HCEC 1CT (cell line): ENCODE measurements at regions not wholly inside any gene's neighbourhood (a gene's known extent, or its start where the extent isn't known, plus 50 kb on each side); places are given as distances from the start of the nearest gene placed in this dataset.
"Not testable (repeated sequence)": the region's sequence is repeated elsewhere in the genome, so short reads cannot be mapped to it uniquely, and the experiment has no call there.

ENCODE experiments used
- DNase-seq: peaks from one replicate; pipeline ENCODE4 v3.0.0-alpha.2; 2017

DNA sequence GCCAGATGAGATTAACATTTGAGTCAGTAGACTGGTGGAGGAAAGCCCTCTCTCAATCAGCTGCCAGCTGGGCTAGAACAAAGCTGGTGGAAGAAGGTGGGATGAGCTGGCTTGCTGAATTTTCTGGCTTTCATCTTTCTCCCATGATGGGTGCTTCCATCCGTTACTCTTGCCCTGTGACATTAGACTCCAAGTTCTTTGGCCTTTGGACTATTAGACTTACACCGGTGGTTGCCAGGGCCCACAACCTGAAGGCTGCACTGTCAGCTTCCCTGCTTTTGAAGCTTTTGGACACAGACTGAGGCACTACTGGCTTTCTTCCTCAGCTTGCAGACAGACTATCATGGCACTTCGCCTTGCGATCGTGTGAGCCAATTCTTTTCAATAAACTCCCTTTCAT, 642.7 kb downstream of the TAF11L14 start:
- DNase-seq: no peak

DNA sequence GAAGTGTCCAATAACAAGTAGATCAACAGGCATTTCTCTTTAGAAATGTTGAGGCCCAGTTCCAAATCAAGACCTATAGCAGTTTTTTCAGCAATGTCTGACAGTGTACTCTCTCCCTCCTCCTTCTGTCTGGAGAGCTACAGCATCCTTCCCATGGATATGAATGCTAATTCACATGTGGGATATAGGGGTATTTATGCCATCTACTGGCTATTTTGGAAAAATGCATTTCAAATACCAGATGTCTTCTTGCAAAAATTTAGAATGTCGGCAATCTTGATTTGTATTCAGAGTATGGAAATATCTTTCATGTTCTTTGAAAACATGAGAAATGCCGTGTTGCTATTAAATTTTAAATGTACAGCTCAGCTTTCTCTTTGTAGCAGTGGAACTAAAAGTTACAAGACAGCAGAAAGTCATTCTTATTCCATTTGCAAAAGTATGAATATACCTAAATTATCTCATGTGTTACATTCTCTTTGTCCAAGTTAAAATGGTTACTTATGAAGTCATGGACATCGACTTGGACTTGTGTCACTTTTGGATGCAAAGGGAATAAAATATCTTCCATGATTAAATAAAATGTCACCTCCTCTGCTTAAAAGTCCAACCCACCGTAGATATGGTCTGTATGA, 647.8 kb downstream of the TAF11L14 start:
- peak; percentile 49 for DNase-seq

DNA sequence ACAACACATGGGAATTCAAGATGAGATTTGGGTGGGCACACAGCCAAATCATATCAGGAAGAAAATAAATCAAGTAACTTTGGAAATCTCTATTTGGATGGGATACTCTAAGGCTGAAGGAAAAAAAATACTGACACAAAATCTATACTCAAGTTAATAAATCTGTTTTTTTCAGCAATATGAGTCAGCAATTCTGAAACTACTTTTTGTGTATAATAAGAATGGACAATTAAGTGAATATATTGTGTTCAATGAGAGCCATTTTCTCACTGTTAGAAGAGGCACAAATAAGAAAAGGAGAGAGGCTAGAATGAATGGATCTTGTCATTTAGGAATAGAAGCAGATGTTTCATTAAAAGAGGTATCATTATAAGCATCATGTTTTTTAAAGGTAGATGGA, 651.0 kb downstream of the TAF11L14 start:
- no peak for DNase-seq

DNA sequence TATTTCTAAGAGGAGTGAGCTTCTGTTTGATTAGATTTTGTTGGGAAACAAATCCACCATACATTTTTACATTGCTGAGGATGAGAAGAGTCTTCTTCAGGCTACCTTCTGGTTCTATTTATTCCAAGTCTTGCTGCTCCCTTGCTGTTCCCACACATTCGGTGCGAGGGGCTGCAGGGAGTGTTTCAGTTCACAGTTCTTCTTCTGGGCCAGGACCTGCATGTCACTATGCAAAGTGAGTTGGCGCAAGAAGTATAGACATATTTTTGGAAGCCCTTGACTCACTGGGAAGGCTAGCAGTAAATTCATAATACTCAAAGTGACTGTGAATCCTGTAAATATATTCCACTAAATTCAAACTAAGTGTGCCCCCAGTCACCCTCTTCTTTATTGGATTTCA, 657.9 kb downstream of the TAF11L14 start:
- DNase-seq: no peak

DNA sequence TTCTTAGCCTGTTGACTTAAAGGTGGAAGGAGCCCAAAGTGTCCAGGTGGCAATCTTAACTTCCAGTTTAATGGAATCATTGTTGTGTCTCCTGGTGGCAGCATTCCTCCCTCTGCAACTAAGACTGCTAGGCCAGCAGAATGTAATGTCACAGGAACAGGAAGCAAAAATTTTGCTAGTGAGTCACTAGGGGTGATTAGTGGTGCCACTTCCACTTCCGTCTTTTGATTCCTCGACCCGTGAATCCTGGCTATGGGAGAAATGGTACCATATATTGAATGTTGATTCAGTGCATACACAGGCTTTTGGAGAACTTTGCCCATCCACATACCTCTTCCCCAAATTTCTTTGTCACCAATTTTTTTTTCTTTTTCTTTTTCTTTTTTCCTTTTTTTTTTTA, 661.4 kb downstream of the TAF11L14 start:
- not testable (repeated sequence) for DNase-seq

DNA sequence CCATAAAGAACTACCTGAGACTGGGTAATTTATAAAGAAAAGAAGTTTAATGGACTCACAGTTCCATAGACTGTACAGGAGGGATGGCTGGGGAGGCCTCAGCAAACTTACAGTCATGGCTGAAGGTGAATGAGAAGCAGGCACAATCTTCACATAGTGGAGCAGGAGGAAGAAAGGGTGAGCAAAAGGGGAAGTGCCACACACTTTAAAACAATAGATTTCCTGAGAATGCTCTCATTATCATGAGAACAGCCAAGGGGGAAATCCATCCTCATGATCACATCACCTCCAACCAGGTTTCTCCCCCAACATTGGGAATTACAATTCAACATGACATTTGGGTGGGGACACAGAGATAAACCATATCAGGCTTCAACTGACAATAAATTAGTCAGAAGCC, 664.9 kb downstream of the TAF11L14 start:
- DNase-seq: no peak

DNA sequence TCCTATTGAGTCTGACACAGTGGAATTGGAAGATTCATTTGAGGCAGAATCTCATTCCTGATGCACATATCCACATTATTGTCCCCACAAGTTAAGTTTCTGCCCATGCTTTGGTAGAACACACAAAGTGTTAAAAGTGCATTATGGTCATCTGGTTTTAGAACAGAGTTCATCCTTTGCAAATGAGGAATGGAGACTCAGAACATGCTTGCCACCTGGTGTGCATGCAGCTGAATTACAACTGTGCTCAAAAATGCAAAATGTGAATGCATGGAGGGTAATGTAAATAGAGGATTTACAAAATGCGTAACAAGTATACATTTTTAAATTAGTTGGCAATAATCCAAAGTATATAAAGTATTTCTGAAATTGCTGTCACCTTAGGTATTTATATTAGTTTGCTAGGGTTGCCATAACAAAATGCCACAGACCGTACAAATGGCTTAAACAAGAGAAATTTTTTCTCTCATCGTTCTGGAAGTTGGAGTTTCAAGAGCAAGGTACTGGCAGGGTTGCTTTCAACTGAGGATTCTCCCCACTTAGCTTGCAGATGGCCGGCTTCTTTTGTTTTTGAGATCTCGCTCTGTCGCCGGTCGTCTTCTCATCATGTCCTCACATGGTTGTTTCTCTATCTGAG, 671.1 kb downstream of the TAF11L14 start:
- peak; percentile 31 for DNase-seq

DNA sequence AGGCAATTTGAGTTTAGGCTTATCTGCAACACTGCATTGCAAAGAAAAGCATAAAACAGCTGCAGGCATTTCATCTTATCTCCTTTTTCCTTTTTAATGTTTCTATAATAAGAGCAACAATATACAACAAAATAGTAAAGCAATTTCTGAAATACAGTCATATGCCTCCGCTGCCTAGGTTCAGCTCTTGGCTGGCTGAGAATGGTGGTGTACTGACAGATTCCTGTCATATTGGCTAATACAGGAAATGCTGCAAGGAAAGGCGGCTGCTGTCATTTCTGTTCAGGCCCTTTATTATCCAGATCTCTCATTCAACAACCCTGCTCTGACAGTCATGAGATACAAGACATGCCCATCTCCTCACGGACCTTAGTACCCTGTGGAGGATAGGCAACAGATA, 677.0 kb downstream of the TAF11L14 start:
- DNase-seq: no peak

DNA sequence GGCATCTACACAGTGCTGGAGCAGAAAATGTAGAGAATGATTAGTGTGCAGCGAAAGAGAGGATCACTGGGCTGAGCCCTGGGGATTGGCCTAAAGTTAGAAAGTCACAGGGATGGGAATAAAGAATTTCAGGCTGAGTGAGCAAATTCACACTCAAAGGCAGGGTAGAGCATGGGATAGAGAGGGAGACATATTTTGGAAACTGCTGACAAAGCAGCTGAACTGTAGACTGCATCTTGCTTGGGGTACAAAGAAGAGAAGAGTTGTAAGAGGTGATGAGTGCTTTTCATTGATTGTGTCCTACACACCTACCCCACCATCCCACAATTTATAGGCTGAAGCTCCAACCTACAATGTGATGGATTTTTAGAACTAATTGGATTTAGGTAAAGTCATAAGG, 677.8 kb downstream of the TAF11L14 start:
- DNase-seq: no peak

DNA sequence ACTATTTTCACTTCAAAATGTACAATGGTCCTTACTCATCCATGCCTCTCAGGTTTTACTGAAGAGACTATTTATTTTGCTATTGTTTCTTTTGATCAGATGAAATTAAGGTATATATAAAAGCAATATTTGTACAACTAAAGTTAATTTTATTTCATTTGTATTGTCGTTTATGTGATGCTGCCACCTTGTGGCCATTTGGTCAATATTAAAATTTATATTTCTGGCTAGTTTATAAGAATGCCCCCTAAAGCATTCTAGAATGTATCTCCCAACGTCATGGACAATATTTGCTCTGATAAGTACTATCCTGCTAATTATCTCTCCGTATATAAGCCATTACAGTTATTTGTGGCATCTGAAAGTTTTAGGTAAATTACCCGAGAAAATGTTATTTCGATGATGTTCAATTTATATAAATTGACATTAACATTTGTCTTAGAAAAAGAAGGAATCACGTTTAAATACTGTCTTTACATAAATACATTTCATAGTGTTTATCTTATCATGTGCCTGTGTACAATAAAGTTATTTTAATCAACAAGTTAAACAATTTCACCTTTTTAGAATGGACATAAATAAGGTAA, 680.0 kb downstream of the TAF11L14 start:
- DNase-seq: peak; percentile 2

DNA sequence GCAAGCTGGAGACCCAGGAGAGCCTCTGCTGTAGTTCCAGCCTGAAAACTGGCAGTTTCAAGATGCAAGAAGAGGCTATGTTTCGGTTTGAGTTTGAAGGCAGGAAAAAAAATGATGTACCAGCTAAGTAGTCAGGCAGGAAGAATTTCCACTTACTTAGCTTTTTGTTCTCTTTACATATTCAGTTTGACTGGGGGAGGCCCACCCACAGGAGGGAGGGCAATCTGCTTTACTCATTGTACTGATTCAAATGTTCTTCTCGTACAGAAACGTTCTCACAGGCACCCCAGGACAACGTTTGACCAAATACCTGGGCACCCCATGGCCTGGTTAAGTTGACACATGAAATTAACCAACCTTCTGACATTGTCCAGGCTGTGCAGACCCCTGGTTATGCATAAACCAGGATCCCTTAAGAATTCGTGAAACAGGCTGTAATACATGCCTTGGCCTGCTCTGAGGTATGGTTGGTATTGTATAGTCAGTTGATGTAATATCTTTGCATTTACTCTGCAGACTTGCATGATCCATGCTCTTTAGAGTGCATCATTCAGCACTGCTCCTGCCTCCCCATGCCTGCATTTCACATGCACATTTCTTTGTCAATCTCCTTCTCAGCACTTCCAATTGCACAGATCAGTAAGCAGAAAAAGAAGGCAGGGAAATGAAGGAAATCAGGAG, 687.1 kb downstream of the TAF11L14 start:
- no peak for DNase-seq

DNA sequence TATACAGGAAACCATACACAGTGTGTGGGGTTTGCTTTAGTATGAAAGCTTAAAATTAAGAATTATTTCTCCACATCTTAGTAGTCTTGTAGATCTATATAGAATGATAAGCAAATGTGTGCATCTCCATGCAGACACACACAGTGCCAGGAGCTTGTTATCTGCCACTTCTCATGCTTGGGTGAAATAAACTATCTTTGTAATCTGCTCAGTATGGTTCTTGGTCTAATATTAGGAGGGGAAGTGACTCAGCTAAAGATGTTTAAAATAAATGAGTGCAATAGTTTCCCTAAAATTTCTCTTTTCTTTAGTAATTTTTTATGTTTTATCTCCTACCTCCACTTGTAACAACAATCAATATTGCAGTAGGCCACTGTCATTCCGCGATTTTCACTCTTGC, 689.6 kb downstream of the TAF11L14 start:
- no peak for DNase-seq

DNA sequence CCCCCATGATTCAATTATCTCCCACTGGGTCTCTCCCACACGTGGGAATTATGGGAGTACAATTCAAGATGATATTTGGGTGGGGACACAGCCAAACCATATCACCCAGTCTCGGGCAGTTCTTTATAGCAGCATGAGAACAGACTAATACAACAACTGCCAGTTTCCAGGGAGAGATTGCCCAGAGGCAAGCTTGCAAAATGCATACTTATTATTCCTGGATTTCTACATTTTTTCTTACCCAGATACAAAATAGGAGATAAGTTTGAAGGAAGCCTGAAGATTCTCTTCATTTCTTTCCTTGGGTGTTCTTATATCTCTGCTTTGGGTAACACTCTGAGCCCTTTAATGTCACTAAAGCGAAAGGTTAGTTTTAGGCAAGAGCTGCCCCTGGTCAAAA, 691.2 kb downstream of the TAF11L14 start:
- DNase-seq: no peak

DNA sequence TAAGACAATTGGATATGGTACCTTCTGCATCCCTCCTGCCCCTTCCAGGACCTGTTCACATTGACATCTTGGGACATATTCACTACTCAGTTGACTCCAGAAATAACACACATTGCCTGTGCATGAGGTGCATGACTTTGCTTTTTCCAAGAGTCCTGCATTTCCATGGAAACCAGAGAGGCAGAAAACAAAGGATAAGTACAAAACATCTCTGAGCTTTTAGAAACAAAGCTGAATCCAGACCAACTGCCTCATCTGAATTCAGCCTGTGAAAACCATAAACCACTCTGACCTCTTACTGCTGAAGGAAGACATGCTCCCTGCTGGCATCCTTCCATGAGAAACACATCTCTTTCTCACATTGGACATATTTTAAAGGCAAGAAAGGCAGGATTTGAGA, 695.1 kb downstream of the TAF11L14 start:
- no peak for DNase-seq

DNA sequence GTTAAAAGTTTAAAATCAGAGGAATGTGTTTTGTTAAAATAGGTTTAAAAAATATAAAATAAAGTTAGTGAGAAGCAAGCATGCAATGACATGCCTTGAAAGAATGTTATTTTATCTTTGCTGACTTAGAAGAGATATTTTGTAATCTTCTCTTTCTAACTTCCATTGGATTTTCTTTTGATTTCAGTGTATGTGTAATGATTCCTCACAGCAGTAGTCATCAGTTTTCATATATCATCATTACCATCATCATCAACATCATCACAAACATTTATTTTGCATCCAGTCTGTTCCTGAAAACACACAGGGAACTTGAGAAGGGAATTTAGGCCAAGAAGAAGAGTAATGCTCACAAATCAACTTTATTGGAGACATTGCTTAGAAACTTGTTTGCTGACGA, 699.6 kb downstream of the TAF11L14 start:
- DNase-seq: no peak

DNA sequence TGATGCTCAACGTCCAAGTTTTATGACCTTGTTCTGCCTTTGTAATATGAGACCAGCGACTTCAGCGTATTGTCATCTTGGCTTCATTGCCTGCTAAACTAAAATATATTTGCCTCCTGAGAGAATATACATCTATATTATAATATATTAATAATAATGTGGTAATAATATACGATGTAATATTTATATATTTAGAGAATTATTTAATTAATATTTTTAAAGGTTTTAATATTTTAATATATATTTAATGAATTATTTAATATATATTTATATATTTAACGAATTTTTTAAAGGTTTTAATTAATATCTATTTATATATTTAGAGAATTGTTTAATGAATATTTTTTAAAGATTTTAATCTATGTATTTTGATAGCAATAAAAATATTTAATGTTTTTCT, 700.7 kb downstream of the TAF11L14 start:
- DNase-seq: no peak

DNA sequence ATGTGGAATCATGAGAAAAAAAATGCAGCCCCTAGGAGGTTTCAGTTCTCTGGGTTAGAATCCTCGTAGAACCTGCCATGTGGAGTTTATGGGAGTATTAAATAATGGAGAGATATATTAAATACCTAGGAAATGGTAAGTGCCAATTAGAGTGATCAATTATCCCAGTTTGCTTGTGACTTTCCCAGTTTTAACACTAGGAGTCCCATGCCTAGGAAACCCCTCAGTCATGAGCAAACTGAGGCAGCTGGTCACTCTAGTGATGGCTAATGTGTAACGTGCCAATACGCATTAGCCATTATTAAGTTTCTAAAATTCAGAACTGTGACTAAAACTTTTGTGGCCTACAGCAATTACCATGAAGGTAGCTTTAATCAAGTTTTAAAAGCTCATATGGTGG, 720.6 kb downstream of the TAF11L14 start:
- DNase-seq: no peak

DNA sequence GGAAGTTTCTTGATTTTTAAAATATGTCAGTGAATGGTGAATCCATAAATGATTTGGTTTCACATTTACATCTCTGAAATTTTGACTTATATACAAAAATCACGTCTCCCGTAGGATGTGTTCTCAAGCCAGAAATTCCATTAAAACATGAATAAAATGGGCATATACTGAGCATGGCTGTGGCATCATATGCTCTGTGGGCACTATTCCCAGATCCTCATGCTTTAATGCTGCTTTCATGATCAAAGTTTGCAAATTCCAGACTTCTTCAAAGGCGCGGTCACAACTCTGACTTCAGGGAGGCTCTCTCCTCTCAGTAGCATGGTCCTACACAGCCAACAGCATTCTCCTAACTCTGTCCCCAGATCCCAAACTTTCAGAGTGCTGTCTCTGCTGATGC, 723.2 kb downstream of the TAF11L14 start:
- no peak for DNase-seq

DNA sequence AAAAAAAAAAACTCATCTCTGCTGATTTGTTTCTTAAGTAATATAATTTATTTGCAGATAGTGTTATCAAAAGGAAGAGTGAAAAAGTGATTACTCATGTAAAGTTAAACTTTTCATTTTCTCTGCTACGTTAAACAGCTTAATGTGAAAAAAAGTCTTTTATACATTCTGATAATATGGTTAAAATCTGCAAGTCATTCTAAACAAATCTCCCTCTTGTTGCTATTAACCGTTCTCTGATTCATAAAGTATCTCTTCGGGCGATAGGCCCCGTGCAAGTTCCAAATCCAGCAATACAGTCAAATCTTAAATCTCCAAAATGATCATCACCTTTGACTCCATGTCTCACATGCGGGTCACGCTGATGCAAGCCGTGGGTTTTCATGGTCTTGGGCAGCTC, 732.0 kb downstream of the TAF11L14 start:
- no peak for DNase-seq

DNA sequence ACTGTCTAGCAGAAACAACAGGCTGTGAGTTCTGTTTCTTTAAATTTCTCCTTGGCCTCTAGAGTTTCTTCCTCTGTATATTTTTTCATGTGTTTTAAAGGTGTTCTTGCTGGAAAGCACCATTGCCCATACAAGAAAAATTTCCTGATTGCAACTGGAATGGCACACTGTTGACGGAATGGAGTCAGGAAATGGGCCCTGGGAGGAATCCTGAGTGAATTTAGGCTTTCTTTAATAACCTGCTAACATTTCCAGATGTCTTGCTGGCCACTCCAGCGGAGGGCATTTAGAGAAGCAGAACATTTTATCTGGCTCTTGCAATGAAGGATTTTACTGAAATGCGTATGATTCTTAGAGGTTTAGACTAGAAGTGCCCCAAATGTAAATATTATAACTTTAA, 736.3 kb downstream of the TAF11L14 start:
- DNase-seq: no peak

DNA sequence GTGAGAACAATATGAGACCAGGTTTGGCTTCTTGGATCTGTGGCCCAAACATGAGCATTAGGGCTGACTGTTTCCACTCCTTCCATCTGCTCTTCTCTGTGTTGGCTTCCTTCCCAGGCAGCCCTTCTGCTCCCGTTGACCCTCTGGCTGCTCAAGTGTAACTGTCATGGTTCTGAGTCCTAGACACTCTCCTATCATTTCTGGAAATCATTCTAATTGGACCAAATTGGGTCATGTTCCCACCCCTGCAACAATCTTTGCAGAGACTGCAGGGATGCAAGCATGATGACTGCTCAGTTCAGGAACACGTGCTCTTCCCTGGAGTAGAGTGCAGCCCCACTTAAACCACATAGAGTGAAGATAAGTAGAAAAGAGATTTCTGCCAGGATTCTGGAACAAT, 741.4 kb downstream of the TAF11L14 start:
- no peak for DNase-seq

DNA sequence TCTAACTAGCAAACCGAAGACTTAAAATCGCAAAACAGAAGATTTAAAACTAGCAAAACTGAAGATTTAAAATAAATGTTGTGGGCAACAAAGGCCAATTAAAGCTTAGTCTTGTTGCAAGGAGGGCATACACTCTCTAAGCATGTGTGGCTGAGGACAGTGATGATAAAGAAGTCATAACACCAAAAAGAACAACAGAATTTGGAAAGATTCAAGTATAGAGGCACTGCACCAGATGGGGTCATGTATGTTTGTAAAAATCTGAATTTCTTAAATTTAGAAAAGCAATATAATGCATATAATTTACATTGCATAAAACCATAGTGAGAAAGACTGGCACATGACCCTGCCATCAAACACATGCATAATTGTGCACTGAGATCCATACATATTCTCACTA, 743.8 kb downstream of the TAF11L14 start:
- DNase-seq: no peak

DNA sequence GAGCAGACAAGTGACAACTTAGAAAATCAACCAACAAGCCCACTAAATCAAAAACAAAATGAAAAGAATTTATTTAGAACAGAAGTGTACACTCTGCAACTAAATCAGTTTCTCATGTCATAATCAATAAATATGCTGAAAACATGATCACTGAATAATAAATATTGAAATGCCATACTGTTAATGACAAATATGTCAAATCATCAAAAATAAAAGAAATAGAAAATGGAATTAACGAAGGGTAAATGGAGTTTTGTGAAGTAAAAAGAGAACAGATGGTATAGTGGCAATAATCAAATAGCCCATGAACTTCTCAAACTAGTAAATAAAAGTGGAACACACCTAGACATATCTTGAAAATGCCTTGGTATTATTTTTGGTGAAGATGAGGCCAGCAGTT, 744.9 kb downstream of the TAF11L14 start:
- DNase-seq: no peak

DNA sequence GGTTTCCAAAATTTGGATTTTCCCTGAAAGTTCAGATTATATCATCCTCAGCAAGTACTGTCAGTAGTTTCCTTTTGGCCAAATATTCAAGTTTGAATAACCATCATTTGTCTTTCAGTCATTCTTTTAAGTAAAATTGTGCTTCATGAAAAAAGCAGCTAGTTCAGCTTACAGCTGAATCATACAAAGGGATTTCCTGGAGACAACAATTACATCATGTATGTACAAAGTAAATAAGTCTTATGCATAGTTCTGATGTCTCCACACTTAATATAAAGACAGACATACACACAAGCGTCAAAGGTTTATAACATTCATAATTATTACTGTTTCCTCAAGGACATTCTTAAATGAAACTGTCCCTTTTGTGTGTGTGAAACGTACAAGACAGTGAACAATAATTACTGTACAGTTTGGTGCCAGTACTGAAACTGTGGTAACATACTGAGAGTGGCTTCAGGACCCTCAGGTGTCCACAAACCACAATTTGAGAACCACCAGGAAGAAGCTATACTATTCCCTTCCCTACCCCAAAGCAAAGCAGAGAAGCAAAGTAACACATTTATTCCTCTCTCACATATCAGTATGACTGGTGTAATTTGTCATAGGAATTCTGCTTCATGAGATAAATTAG, 746.6 kb downstream of the TAF11L14 start:
- no peak for DNase-seq
